ENCODE measurements at regions not wholly inside any gene's neighbourhood (a gene's known extent, or its start where the extent isn't known, plus 50 kb on each side); places are given as distances from the start of the nearest gene placed in this dataset.

- no peak overlapping the region for H2BK120ac ChIP-seq (ENCODE audit: low read depth, low read length, poor library complexity, severe bottlenecking)
- no peak overlapping the region for H3K9ac ChIP-seq (ENCODE audit: extremely low read depth, insufficient read length, low read length)
- no peak overlapping the region for H3K27ac ChIP-seq (ENCODE audit: insufficient read length, low read depth, low read length)
- no peak overlapping the region for H2BK5ac ChIP-seq (ENCODE audit: insufficient read length, low read length)
- no peak overlapping the region for H3K4me2 ChIP-seq (ENCODE audit: insufficient read depth, insufficient read length, low read length)
- H3K9me3 Mint-ChIP-seq, result no peaks in the 10 kb centered on the region; a peak in 1 of 5 replicates
- H4K8ac ChIP-seq (replicated peaks; ENCODE audit: insufficient read length, low read depth, low read length), result no peak overlapping the region
- no peak overlapping the region for H3K56ac ChIP-seq (ENCODE audit: insufficient read length, low read depth, low read length)
- no peak overlapping the region for H4K5ac ChIP-seq (ENCODE audit: insufficient read length, low read depth, low read length)
- no peaks in the 10 kb centered on the region for H4K20me1 ChIP-seq (ENCODE audit: control insufficient read depth, insufficient read depth, insufficient read length)
- H3K4ac ChIP-seq (ENCODE audit: low read depth, low read length), result no peak overlapping the region
- H4K91ac ChIP-seq (ENCODE audit: insufficient read length, low read depth, low read length), result no peak overlapping the region
- H3K9me3 ChIP-seq (ENCODE audit: control insufficient read depth, low read depth, low read length), result no peaks in the 10 kb centered on the region
- H3K4me1 ChIP-seq (ENCODE audit: insufficient read depth, low read length), result no peaks in the 10 kb centered on the region
- H2BK20ac ChIP-seq (ENCODE audit: low read depth, low read length, poor library complexity, severe bottlenecking), result no peak overlapping the region
- no peaks in the 10 kb centered on the region for H3K79me1 ChIP-seq (ENCODE audit: insufficient read depth, low read depth, low read length, poor library complexity, severe bottlenecking)
- H2AFZ ChIP-seq (ENCODE audit: low read length), result no peak overlapping the region
- H2BK15ac ChIP-seq (ENCODE audit: low read depth, low read length), result no peak overlapping the region
- no peak overlapping the region for H2AK5ac ChIP-seq (ENCODE audit: insufficient read length, low read length)
- H3K23ac ChIP-seq (ENCODE audit: insufficient read length, low read depth, low read length), result no peak overlapping the region
- H3K18ac ChIP-seq (ENCODE audit: insufficient read length, low read depth, low read length), result no peak overlapping the region
- H3K4me1 Mint-ChIP-seq, result peaks cover 4 to 11% of the 10 kb centered on the region in 2 experiments
- TF ChIP-seq CTCF (conservative IDR thresholded peaks at IDR 0.05), result no peak
- no peaks in the 10 kb centered on the region for H3K79me2 ChIP-seq (ENCODE audit: insufficient read depth, low read length)
- no peak for DNase-seq
- no peaks in the 10 kb centered on the region for H3K27me3 ChIP-seq (ENCODE audit: insufficient read depth, low read length)
- H3K36me3 Mint-ChIP-seq (ENCODE audit: insufficient read depth in 1 of 3, low read depth in 3 of 3), result no peaks in the 10 kb centered on the region
- H3K27ac Mint-ChIP-seq, result 0 out of 7 replicates have a peak overlapping the region, but pooled peaks of 1 of the 3 experiments have one; percentile 2
- H3T11ph ChIP-seq (ENCODE audit: low read length), result no peak overlapping the region
- H3K4me3 Mint-ChIP-seq, result no peak overlapping the region
- no peaks in the 10 kb centered on the region; the same call in 1 of the 2 replicates for H3K27me3 Mint-ChIP-seq (ENCODE audit: low read depth)
- WGBS (ENCODE audit: extremely low coverage, insufficient read length, low lambda C conversion rate), result no CpG with 5 or more reads among the region's 2 CpGs
- H3K14ac ChIP-seq (ENCODE audit: insufficient read depth, low read length), result no peak overlapping the region
- no peak overlapping the region for H2BK12ac ChIP-seq (ENCODE audit: insufficient read length, low read depth, low read length)
- no peaks in the 10 kb centered on the region for H3K23me2 ChIP-seq (ENCODE audit: insufficient read length, low read depth, low read length, poor library complexity, severe bottlenecking)
Measured at GRCh38 chr12:97940629-97941028, 478.0 kb downstream of the RMST start.

Data from H9 (cell line).